H9 (cell line): ENCODE measurements at regions not wholly inside any gene's neighbourhood (a gene's known extent, or its start where the extent isn't known, plus 50 kb on each side); places are given as distances from the start of the nearest gene placed in this dataset.

ENCODE experiments used
- DNase-seq: peaks from one replicate; pipeline ENCODE4 v3.0.0-alpha.2; 2017
- H2AFZ ChIP-seq: one replicate; pipeline ENCODE4 v1.6.1; 2013; ENCODE audit warnings: mild to moderate bottlenecking, low read length, control low read depth, moderate library complexity
- H2AK5ac ChIP-seq: 2 replicates; pipeline ENCODE4 v1.6.1; 2013; ENCODE audit warnings: low read length, control low read depth, mixed read lengths; ENCODE audit not compliant: insufficient read length
- H2BK120ac ChIP-seq: one replicate; pipeline ENCODE4 v1.6.1; 2013; ENCODE audit warnings: low read depth, mild to moderate bottlenecking, low read length, control low read depth, inconsistent platforms; ENCODE audit not compliant: poor library complexity, severe bottlenecking
- H2BK12ac ChIP-seq: 2 replicates; pipeline ENCODE4 v1.6.1; 2013; ENCODE audit warnings: low read length, control low read depth, mixed read lengths, low read depth; ENCODE audit not compliant: insufficient read length
- H2BK15ac ChIP-seq: 2 replicates; pipeline ENCODE4 v1.6.1; 2013; ENCODE audit warnings: low read depth, low read length, control low read depth
- H2BK20ac ChIP-seq: one replicate; pipeline ENCODE4 v1.6.1; 2013; ENCODE audit warnings: low read depth, mild to moderate bottlenecking, low read length, control low read depth, inconsistent platforms; ENCODE audit not compliant: poor library complexity, severe bottlenecking
- H2BK5ac ChIP-seq: 2 replicates; pipeline ENCODE4 v1.6.1; 2013; ENCODE audit warnings: low read length, control low read depth, mixed read lengths; ENCODE audit not compliant: insufficient read length
- H3K14ac ChIP-seq: 2 replicates; pipeline ENCODE4 v1.6.1; 2013; ENCODE audit warnings: low read length, control low read depth; ENCODE audit not compliant: insufficient read depth
- H3K18ac ChIP-seq: 2 replicates; pipeline ENCODE4 v1.6.1; 2013; ENCODE audit warnings: low read depth, mild to moderate bottlenecking, mixed read lengths, low read length, control low read depth; ENCODE audit not compliant: insufficient read length
- H3K23ac ChIP-seq: 2 replicates; pipeline ENCODE4 v1.6.1; 2013; ENCODE audit warnings: low read length, control low read depth, mixed read lengths, low read depth; ENCODE audit not compliant: insufficient read length
- H3K23me2 ChIP-seq: 2 replicates; pipeline ENCODE4 v1.6.1; 2013; ENCODE audit warnings: low read depth, mild to moderate bottlenecking, mixed read lengths, low read length, control low read depth; ENCODE audit not compliant: insufficient read length, poor library complexity, severe bottlenecking
- H3K27ac ChIP-seq: 2 replicates; pipeline ENCODE4 v1.5.1; 2013; ENCODE audit warnings: low read length, control low read depth, mixed read lengths, low read depth; ENCODE audit not compliant: insufficient read length
- H3K27me3 ChIP-seq: 2 replicates; pipeline ENCODE4 v1.6.1; 2013; ENCODE audit warnings: low read length, control low read depth, inconsistent platforms; ENCODE audit not compliant: insufficient read depth
- H3K4ac ChIP-seq: 2 replicates; pipeline ENCODE4 v1.6.1; 2013; ENCODE audit warnings: low read depth, mild to moderate bottlenecking, control low read depth, inconsistent platforms, low read length, moderate library complexity
- H3K4me1 ChIP-seq: 2 replicates; pipeline ENCODE4 v1.6.1; 2013; ENCODE audit warnings: low read length, control low read depth, inconsistent platforms; ENCODE audit not compliant: insufficient read depth
- H3K4me2 ChIP-seq: 2 replicates; pipeline ENCODE4 v1.6.1; 2013; ENCODE audit warnings: low read length, control low read depth, mixed read lengths; ENCODE audit not compliant: insufficient read length, insufficient read depth
- H3K56ac ChIP-seq: 2 replicates; pipeline ENCODE4 v1.6.1; 2013; ENCODE audit warnings: low read depth, mild to moderate bottlenecking, mixed read lengths, low read length, control low read depth; ENCODE audit not compliant: insufficient read length
- H3K79me1 ChIP-seq: 2 replicates; pipeline ENCODE4 v1.6.1; 2013; ENCODE audit warnings: low read depth, mild to moderate bottlenecking, moderate library complexity, low read length, control low read depth, inconsistent platforms; ENCODE audit not compliant: insufficient read depth, poor library complexity, severe bottlenecking
- H3K79me2 ChIP-seq: 2 replicates; pipeline ENCODE4 v1.6.1; 2013; ENCODE audit warnings: low read length, control low read depth, inconsistent platforms; ENCODE audit not compliant: insufficient read depth
- H3K9ac ChIP-seq: 2 replicates; pipeline ENCODE4 v1.6.1; 2013; ENCODE audit warnings: low read length, control low read depth, mixed read lengths; ENCODE audit not compliant: insufficient read length; ENCODE audit errors: extremely low read depth
- H3K9me3 ChIP-seq: one replicate; pipeline ENCODE4 v1.6.1; 2013; ENCODE audit warnings: low read depth, low read length, inconsistent platforms; ENCODE audit not compliant: control insufficient read depth
- H3T11ph ChIP-seq: one replicate; pipeline ENCODE4 v1.6.1; 2013; ENCODE audit warnings: mild to moderate bottlenecking, low read length, control low read depth, inconsistent platforms
- H4K20me1 ChIP-seq: one replicate; pipeline ENCODE4 v1.6.1; 2013; ENCODE audit not compliant: control insufficient read depth, insufficient read length, insufficient read depth
- H4K5ac ChIP-seq: 2 replicates; pipeline ENCODE4 v1.6.1; 2013; ENCODE audit warnings: low read depth, mild to moderate bottlenecking, mixed read lengths, low read length, control low read depth; ENCODE audit not compliant: insufficient read length
- H4K8ac ChIP-seq: replicated peaks from 2 replicates; pipeline ENCODE4 v1.6.1; 2013; ENCODE audit warnings: low read length, control low read depth, mixed read lengths, low read depth; ENCODE audit not compliant: insufficient read length
- H4K91ac ChIP-seq: 2 replicates; pipeline ENCODE4 v1.6.1; 2013; ENCODE audit warnings: low read depth, mild to moderate bottlenecking, moderate library complexity, mixed read lengths, low read length, control low read depth; ENCODE audit not compliant: insufficient read length
- H3K27ac Mint-ChIP-seq, 3 experiments: 2 replicates in 2 of 3; 3 replicates in 1 of 3; pipeline ENCODE4 v1.8.0; 2020 to 2021; ENCODE audit warnings: mixed read lengths in 3 of 3, mild to moderate bottlenecking in 1 of 3, moderate library complexity in 1 of 3
- H3K27me3 Mint-ChIP-seq: 2 replicates; pipeline ENCODE4 v1.8.0; 2021; ENCODE audit warnings: low read depth, mild to moderate bottlenecking, moderate library complexity, mixed read lengths
- H3K36me3 Mint-ChIP-seq, 3 experiments: 2 replicates in 2 of 3; 3 replicates in 1 of 3; pipeline ENCODE4 v1.8.0; 2020 to 2021; ENCODE audit warnings: low read depth in 3 of 3, mixed read lengths in 3 of 3; ENCODE audit not compliant: insufficient read depth in 1 of 3
- H3K4me1 Mint-ChIP-seq, 2 experiments: 2 replicates each; pipeline ENCODE4 v1.8.0; 2020; ENCODE audit warnings: mixed read lengths in 2 of 2
- H3K4me3 Mint-ChIP-seq, 2 experiments: 2 replicates in 1 of 2; 3 replicates in 1 of 2; pipeline ENCODE4 v1.8.0; 2020 to 2021; ENCODE audit warnings: mild to moderate bottlenecking in 2 of 2, mixed read lengths in 2 of 2, moderate library complexity in 1 of 2
- H3K9me3 Mint-ChIP-seq, 2 experiments: 2 replicates in 1 of 2; 3 replicates in 1 of 2; pipeline ENCODE4 v1.8.0; 2020; ENCODE audit warnings: mild to moderate bottlenecking in 2 of 2, mixed read lengths in 2 of 2, moderate library complexity in 1 of 2
- WGBS: extraction: QIAGEN DNeasy Blood & Tissue Kit; methylation state at CpG from one replicate; pipeline ENCODE4 v1.1.7; 2013; ENCODE audit warnings: missing lambda C conversion rate, low lambda C conversion rate, mixed read lengths; ENCODE audit not compliant: insufficient read length; ENCODE audit errors: extremely low coverage; 5-methylcytosine and 5-hydroxymethylcytosine counted together
- TF ChIP-seq, protein P1 (sequence below): fragments of 200-600 bp; sonication (generic); conservative IDR thresholded peaks from 3 replicates; pipeline ENCODE4 v1.8.0; 2021; ENCODE audit warnings: antibody characterized with exemption, mild to moderate bottlenecking

DNA sequence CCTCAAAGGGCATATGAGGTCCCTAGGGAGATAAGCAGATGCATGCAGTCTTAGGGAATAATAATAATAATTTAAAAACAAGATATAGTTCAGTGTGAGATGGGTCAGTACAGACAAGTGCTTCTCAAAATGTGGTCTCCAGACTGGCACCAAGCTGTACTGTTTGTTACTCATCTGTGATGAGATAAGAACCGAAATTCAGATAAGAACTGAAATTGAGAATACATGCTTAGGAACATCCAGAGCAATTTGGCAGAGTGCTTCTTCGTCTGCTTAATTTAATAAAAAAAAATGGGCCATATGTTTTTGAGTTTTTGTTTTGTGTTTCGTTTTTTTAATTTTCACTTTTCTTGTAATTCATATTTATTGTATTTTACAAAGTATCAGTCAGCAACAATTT lies 86.5 kb upstream of the SGCD start:
- Histone ChIP-seq H4K8ac (no peak overlapping the region), H3K27ac (no peak overlapping the region), H3K23me2 (no peaks in the 10 kb centered on the region), H3K79me1 (no peaks in the 10 kb centered on the region), H2BK20ac (no peak overlapping the region), H2AFZ (no peak overlapping the region), H3K56ac (no peak overlapping the region), H3K14ac (no peak overlapping the region), H4K5ac (no peak overlapping the region), H3K79me2 (no peaks in the 10 kb centered on the region), H3K4me2 (no peak overlapping the region), H4K20me1 (no peaks in the 10 kb centered on the region), H3K27me3 (no peaks in the 10 kb centered on the region), H4K91ac (no peak overlapping the region), H3K4ac (no peak overlapping the region), H3K9ac (no peak overlapping the region), H2BK5ac (no peak overlapping the region), H3T11ph (no peak overlapping the region), H3K9me3 (no peaks in the 10 kb centered on the region), H2AK5ac (no peak overlapping the region), H3K4me1 (no peaks in the 10 kb centered on the region), H3K23ac (no peak overlapping the region), H3K18ac (no peak overlapping the region), H2BK12ac (no peak overlapping the region), H2BK15ac (no peak overlapping the region), H2BK120ac (no peak overlapping the region)
- Mint-ChIP-seq H3K4me1 (no peaks in the 10 kb centered on the region), H3K36me3 (0 out of 7 replicates have a peak, but pooled peaks cover 0 to under 1% (median 0%) of the 10 kb centered on the region in 3 experiments), H3K27me3 (no peaks in the 10 kb centered on the region), H3K9me3 (peaks cover 0 to under 1% of the 10 kb centered on the region in 2 experiments; a peak in 1 of 5 replicates), H3K4me3 (no peak overlapping the region), H3K27ac (no peak overlapping the region)
- DNase-seq: no peak
- TF ChIP-seq, protein P1, sequence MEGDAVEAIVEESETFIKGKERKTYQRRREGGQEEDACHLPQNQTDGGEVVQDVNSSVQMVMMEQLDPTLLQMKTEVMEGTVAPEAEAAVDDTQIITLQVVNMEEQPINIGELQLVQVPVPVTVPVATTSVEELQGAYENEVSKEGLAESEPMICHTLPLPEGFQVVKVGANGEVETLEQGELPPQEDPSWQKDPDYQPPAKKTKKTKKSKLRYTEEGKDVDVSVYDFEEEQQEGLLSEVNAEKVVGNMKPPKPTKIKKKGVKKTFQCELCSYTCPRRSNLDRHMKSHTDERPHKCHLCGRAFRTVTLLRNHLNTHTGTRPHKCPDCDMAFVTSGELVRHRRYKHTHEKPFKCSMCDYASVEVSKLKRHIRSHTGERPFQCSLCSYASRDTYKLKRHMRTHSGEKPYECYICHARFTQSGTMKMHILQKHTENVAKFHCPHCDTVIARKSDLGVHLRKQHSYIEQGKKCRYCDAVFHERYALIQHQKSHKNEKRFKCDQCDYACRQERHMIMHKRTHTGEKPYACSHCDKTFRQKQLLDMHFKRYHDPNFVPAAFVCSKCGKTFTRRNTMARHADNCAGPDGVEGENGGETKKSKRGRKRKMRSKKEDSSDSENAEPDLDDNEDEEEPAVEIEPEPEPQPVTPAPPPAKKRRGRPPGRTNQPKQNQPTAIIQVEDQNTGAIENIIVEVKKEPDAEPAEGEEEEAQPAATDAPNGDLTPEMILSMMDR: no peak
- no CpG with 5 or more reads among the region's 3 CpGs for WGBS
